ENCODE measurements at regions not wholly inside any gene's neighbourhood (a gene's known extent, or its start where the extent isn't known, plus 50 kb on each side); places are given as distances from the start of the nearest gene placed in this dataset.

GRCh38 chr5:86228147-86228546, 389.6 kb upstream of the COX7C start:
- BruUV-seq (replicated peaks): no TSS peak
- Histone ChIP-seq H3K9me3 (ENCODE audit: low read depth, low read length, poor library complexity, severe bottlenecking) (no peaks in the 10 kb centered on the region), H3K27ac (ENCODE audit: low read depth, low read length, poor library complexity, severe bottlenecking) (no peak overlapping the region), H3K27me3 (replicated peaks; ENCODE audit: insufficient read depth, low read depth, low read length, poor library complexity) (no peaks in the 10 kb centered on the region), H3K4me1 (ENCODE audit: insufficient read depth, low read length, poor library complexity, severe bottlenecking) (no peaks in the 10 kb centered on the region), H3K36me3 (ENCODE audit: insufficient read depth, low read length, poor library complexity, severe bottlenecking) (no peaks in the 10 kb centered on the region), H3K4me3 (ENCODE audit: low read depth, low read length, poor library complexity, severe bottlenecking) (no peak overlapping the region)
- ChIA-PET CTCF (no interaction called here), POLR2A (ENCODE audit: low non-redundant PET) (interaction anchor here (0.6 kb wide), 1 partner anchor 920 kb away, joined by 3 read pairs; no protein-coding TSS in a partner anchor)
- intact Hi-C loops (cut with micrococcal nuclease; ENCODE audit: unreplicated experiment): no loop called here
- no peak for DNase-seq (ENCODE audit: low spot score)
- TF ChIP-seq EZH2 (IDR thresholded peaks at IDR 0.05; ENCODE audit: borderline replicate concordance, low read depth, low read length, poor library complexity, severe bottlenecking) (no peak), CTCF (conservative IDR thresholded peaks at IDR 0.05; ENCODE audit: low read depth, low read length) (no peak)

GRCh38 chr5:86232246-86232645, 385.5 kb upstream of the COX7C start:
- no peak for DNase-seq (ENCODE audit: low spot score)
- TF ChIP-seq CTCF (conservative IDR thresholded peaks at IDR 0.05; ENCODE audit: low read depth, low read length): no peak
- no peak for TF ChIP-seq EZH2 (IDR thresholded peaks at IDR 0.05; ENCODE audit: borderline replicate concordance, low read depth, low read length, poor library complexity, severe bottlenecking)
- Histone ChIP-seq H3K4me1 (ENCODE audit: insufficient read depth, low read length, poor library complexity, severe bottlenecking) (no peaks in the 10 kb centered on the region), H3K4me3 (ENCODE audit: low read depth, low read length, poor library complexity, severe bottlenecking) (no peak overlapping the region), H3K27ac (ENCODE audit: low read depth, low read length, poor library complexity, severe bottlenecking) (no peak overlapping the region), H3K27me3 (replicated peaks; ENCODE audit: insufficient read depth, low read depth, low read length, poor library complexity) (no peaks in the 10 kb centered on the region), H3K36me3 (ENCODE audit: insufficient read depth, low read length, poor library complexity, severe bottlenecking) (no peaks in the 10 kb centered on the region), H3K9me3 (ENCODE audit: low read depth, low read length, poor library complexity, severe bottlenecking) (no peaks in the 10 kb centered on the region)
- BruUV-seq (replicated peaks): no TSS peak
- ChIA-PET POLR2A (ENCODE audit: low non-redundant PET) (no interaction called here), CTCF (no interaction called here)
- intact Hi-C loops (cut with micrococcal nuclease; ENCODE audit: unreplicated experiment): no loop called here

GRCh38 chr5:86244153-86244552, 373.6 kb upstream of the COX7C start:
- intact Hi-C loops (cut with micrococcal nuclease; ENCODE audit: unreplicated experiment): no loop called here
- Histone ChIP-seq H3K27ac (ENCODE audit: low read depth, low read length, poor library complexity, severe bottlenecking) (no peak overlapping the region), H3K27me3 (replicated peaks; ENCODE audit: insufficient read depth, low read depth, low read length, poor library complexity) (no peaks in the 10 kb centered on the region), H3K4me1 (ENCODE audit: insufficient read depth, low read length, poor library complexity, severe bottlenecking) (no peaks in the 10 kb centered on the region), H3K9me3 (ENCODE audit: low read depth, low read length, poor library complexity, severe bottlenecking) (no peaks in the 10 kb centered on the region), H3K36me3 (ENCODE audit: insufficient read depth, low read length, poor library complexity, severe bottlenecking) (no peaks in the 10 kb centered on the region), H3K4me3 (ENCODE audit: low read depth, low read length, poor library complexity, severe bottlenecking) (no peak overlapping the region)
- TF ChIP-seq EZH2 (IDR thresholded peaks at IDR 0.05; ENCODE audit: borderline replicate concordance, low read depth, low read length, poor library complexity, severe bottlenecking): no peak
- no peak for TF ChIP-seq CTCF (conservative IDR thresholded peaks at IDR 0.05; ENCODE audit: low read depth, low read length)
- DNase-seq (ENCODE audit: low spot score): no peak
- ChIA-PET POLR2A (ENCODE audit: low non-redundant PET) (no interaction called here), CTCF (no interaction called here)
- BruUV-seq (replicated peaks): no TSS peak

All from A673 (cell line).